ENCODE measurements at regions not wholly inside any gene's neighbourhood (a gene's known extent, or its start where the extent isn't known, plus 50 kb on each side); places are given as distances from the start of the nearest gene placed in this dataset.
A peak's percentile ranks its signal among the peaks of the same experiment; 100 is the strongest.

GRCh38 chr18:76771192-76771799 is 51.1 kb upstream of the ZNF236 start:
- DNase-seq: peak in 4 of 56 donors; percentile 2 to 15 (median 12)

- DNase-seq: no peak
Measured at GRCh38 chr18:76767954-76768353, 54.4 kb upstream of the ZNF236 start.

GRCh38 chr18:76766429-76766828 is 55.9 kb upstream of the ZNF236 start:
- DNase-seq: no peak

GRCh38 chr18:76765649-76766048 is 56.7 kb upstream of the ZNF236 start:
- DNase-seq: no peak

GRCh38 chr18:76764291-76764901 is 58.0 kb upstream of the ZNF236 start:
- peak in 10 of 56 donors; percentile 11 to 57 (median 16) for DNase-seq

- no peak for DNase-seq
Measured at GRCh38 chr18:76759056-76759455, 63.3 kb upstream of the ZNF236 start.

- no peak for DNase-seq
Measured at GRCh38 chr18:76757925-76758324, 64.4 kb upstream of the ZNF236 start.

GRCh38 chr18:76757335-76757734 is 65.0 kb upstream of the ZNF236 start:
- no peak for DNase-seq

- DNase-seq: peak in 1 of 56 donors; percentile 5
Measured at GRCh38 chr18:76756531-76757253, 65.7 kb upstream of the ZNF236 start.

GRCh38 chr18:76754351-76754750 is 68.0 kb upstream of the ZNF236 start:
- DNase-seq: no peak

- no peak for DNase-seq
Measured at GRCh38 chr18:76752400-76752799, 70.0 kb upstream of the ZNF236 start.

- no peak for DNase-seq
Measured at GRCh38 chr18:76750917-76751890, 71.2 kb upstream of the ZNF236 start.

- no peak for DNase-seq
Measured at GRCh38 chr18:76750269-76750668, 72.1 kb upstream of the ZNF236 start.

GRCh38 chr18:76747676-76748075 is 74.7 kb upstream of the ZNF236 start:
- no peak for DNase-seq

GRCh38 chr18:76741346-76741745 is 81.0 kb upstream of the ZNF236 start:
- no peak for DNase-seq

- DNase-seq: no peak
Measured at GRCh38 chr18:76736309-76736708, 86.0 kb upstream of the ZNF236 start.

GRCh38 chr18:76730901-76731300 is 91.5 kb upstream of the ZNF236 start:
- no peak for DNase-seq

GRCh38 chr18:76727589-76727988 is 94.8 kb upstream of the ZNF236 start:
- DNase-seq: no peak

- no peak for DNase-seq
Measured at GRCh38 chr18:76725445-76725844, 96.9 kb upstream of the ZNF236 start.

GRCh38 chr18:76722224-76723061 is 99.9 kb upstream of the ZNF236 start:
- no peak for DNase-seq

Measured in amygdala (tissue), 56 donors.